A549 (cell line): ENCODE measurements at regions not wholly inside any gene's neighbourhood (a gene's known extent, or its start where the extent isn't known, plus 50 kb on each side); places are given as distances from the start of the nearest gene placed in this dataset.

Experiments used
- ATAC-seq, 2 experiments: fragments of 200-7000 bp in 1 of 2; fragments of >200 bp in 1 of 2; cut with Nextera tagmentation in 1 of 2; cut with Tn5 transposase in 1 of 2; 3 replicates each; pipeline versions ENCODE4 v1.8.0 to v1.9.1; 2018 to 2020; ENCODE audit warnings: mild to moderate bottlenecking in 1 of 2, moderate library complexity in 1 of 2
- CTCF ChIA-PET: fragments of 300-600 bp; sonication (Branson Sonifier 250); formaldehyde crosslinking; extraction: SDS; loops from one replicate; lab custom pipeline; 2021; ENCODE audit warnings: antibody characterized with exemption, inconsistent platforms; lab: Yijun Ruan, JAX
- POLR2A ChIA-PET: fragments of 350-600 bp; formaldehyde crosslinking; extraction: SDS; loops from one replicate; lab custom pipeline; 2021; ENCODE audit warnings: antibody characterized with exemption, inconsistent platforms; lab: Yijun Ruan, JAX
- DNase-seq, 2 experiments: peaks; one replicate each; pipeline versions ENCODE4 v3.0.0 to v3.0.0-alpha.2; 2011 to 2016; ENCODE audit warnings: low read depth in 1 of 2, low spot score in 1 of 2
- FAIRE-seq: peaks from 2 replicates; lab custom pipeline; 2011; peaks lifted over from hg19 to GRCh38; lab: Jason Lieb, UNC
- H3K27ac ChIP-seq, 2 experiments: fragments of >200 bp; sonication (Bioruptor Twin); formaldehyde crosslinking; 3 replicates each; pipeline ENCODE4 v1.5.1; 2016 to 2017
- H3K4me1 ChIP-seq: fragments of >200 bp; sonication (Bioruptor Twin); formaldehyde crosslinking; 3 replicates; pipeline ENCODE4 v1.6.1; 2016
- H3K4me2 ChIP-seq: fragments of >200 bp; sonication (Bioruptor Twin); formaldehyde crosslinking; 3 replicates; pipeline ENCODE4 v1.6.1; 2016
- H3K4me3 ChIP-seq: fragments of >200 bp; sonication (Bioruptor Twin); formaldehyde crosslinking; 3 replicates; pipeline ENCODE4 v1.5.1; 2016
- H3K9me3 ChIP-seq: fragments of >200 bp; sonication (Bioruptor Twin); formaldehyde crosslinking; 3 replicates; pipeline ENCODE4 v1.6.1; 2016
- ATOH8 ChIP-seq: fragments of 250-450 bp; sonication (Bioruptor Pico); IDR thresholded peaks from 2 replicates; pipeline ENCODE4 v1.5.0; 2020; ENCODE audit warnings: low read depth, mild to moderate bottlenecking, moderate library complexity
- CBX8 ChIP-seq: fragments of 200-600 bp; sonication (generic); IDR thresholded peaks from 2 replicates; pipeline ENCODE4 v1.6.1; 2016
- CHD4 ChIP-seq: fragments of 200-600 bp; sonication (generic); IDR thresholded peaks from 2 replicates; pipeline ENCODE4 v1.6.1; 2016; ENCODE audit warnings: antibody characterized with exemption, mild to moderate bottlenecking, borderline replicate concordance
- EHMT2 ChIP-seq: fragments of 200-600 bp; sonication (generic); IDR thresholded peaks from 2 replicates; pipeline ENCODE4 v1.6.1; 2016; ENCODE audit warnings: antibody characterized with exemption, low read depth, mild to moderate bottlenecking, moderate library complexity
- ELK1 ChIP-seq: fragments of 150-350 bp; IDR thresholded peaks from 2 replicates; pipeline ENCODE4 v1.6.1; 2014; ENCODE audit warnings: low read depth, mild to moderate bottlenecking, low read length
- EP300 ChIP-seq, 2 experiments: fragments of >200 bp; sonication (Bioruptor Twin); formaldehyde crosslinking; IDR thresholded peaks; 2 replicates in 1 of 2; 3 replicates in 1 of 2; pipeline ENCODE4 v1.6.1; 2016 to 2017
- GATA3 ChIP-seq: IDR thresholded peaks from 2 replicates; pipeline ENCODE4 v1.6.1; 2012; ENCODE audit warnings: borderline replicate concordance
- HDAC2 ChIP-seq: fragments of 200-600 bp; sonication (generic); IDR thresholded peaks from 2 replicates; pipeline ENCODE4 v1.6.1; 2016
- HES2 ChIP-seq: fragments of >200 bp; sonication (Bioruptor Twin); formaldehyde crosslinking; IDR thresholded peaks from 2 replicates; pipeline ENCODE4 v1.6.1; 2016
- HEYL ChIP-seq: fragments of 250-450 bp; sonication (Bioruptor Pico); IDR thresholded peaks from 2 replicates; pipeline ENCODE4 v1.8.0; 2021; ENCODE audit warnings: mild to moderate bottlenecking, moderate library complexity
- HMGXB4 ChIP-seq: fragments of 250-450 bp; sonication (Bioruptor Pico); IDR thresholded peaks from 2 replicates; pipeline ENCODE4 v1.5.0; 2021; ENCODE audit warnings: mild to moderate bottlenecking, moderate library complexity, borderline replicate concordance
- HOXB13 ChIP-seq: fragments of 250-450 bp; sonication (Bioruptor Pico); IDR thresholded peaks from 2 replicates; pipeline ENCODE4 v1.5.0; 2020; ENCODE audit warnings: low read depth, mild to moderate bottlenecking, moderate library complexity
- JUN ChIP-seq, 2 experiments: fragments of >200 bp; sonication (Bioruptor Twin); formaldehyde crosslinking; IDR thresholded peaks; 2 replicates in 1 of 2; 3 replicates in 1 of 2; pipeline ENCODE4 v1.6.1; 2016 to 2017
- KDM5A ChIP-seq: fragments of 200-600 bp; sonication (generic); IDR thresholded peaks from 2 replicates; pipeline ENCODE4 v1.6.1; 2016; ENCODE audit warnings: antibody characterized with exemption, mild to moderate bottlenecking
- MAFK ChIP-seq: fragments of 450-650 bp; IDR thresholded peaks from 2 replicates; pipeline ENCODE4 v1.6.1; 2014; ENCODE audit not compliant: partially characterized antibody
- NFE2L2 ChIP-seq: fragments of 150-350 bp; conservative IDR thresholded peaks from 2 replicates; pipeline ENCODE4 v1.6.1; 2014; ENCODE audit warnings: low read length
- NR3C1 ChIP-seq: fragments of >200 bp; sonication (Bioruptor Twin); formaldehyde crosslinking; IDR thresholded peaks from 3 replicates; pipeline ENCODE4 v1.6.1; 2017
- PHF8 ChIP-seq: fragments of 200-600 bp; sonication (generic); IDR thresholded peaks from 2 replicates; pipeline ENCODE4 v1.6.1; 2016; ENCODE audit warnings: low read depth, mild to moderate bottlenecking, antibody characterized with exemption, moderate library complexity, borderline replicate concordance
- POLR2AphosphoS2 ChIP-seq: conservative IDR thresholded peaks from 2 replicates; pipeline ENCODE4 v1.6.1; 2012; ENCODE audit warnings: low read length, improper control_type of control experiment, inconsistent platforms
- RNF2 ChIP-seq: fragments of 200-600 bp; sonication (generic); IDR thresholded peaks from 2 replicates; pipeline ENCODE4 v1.6.1; 2016; ENCODE audit warnings: low read depth, mild to moderate bottlenecking, antibody characterized with exemption, moderate library complexity, borderline replicate concordance
- ZFP36 ChIP-seq: fragments of 450-650 bp; IDR thresholded peaks from 2 replicates; pipeline ENCODE4 v1.6.1; 2014; ENCODE audit warnings: borderline replicate concordance; ENCODE audit not compliant: partially characterized antibody
- ZSCAN20 ChIP-seq: fragments of 250-450 bp; sonication (Bioruptor Pico); IDR thresholded peaks from 2 replicates; pipeline ENCODE4 v1.8.0; 2022; ENCODE audit warnings: mild to moderate bottlenecking, moderate library complexity
- WGBS: methylation state at CpG from one replicate; pipeline ENCODE4 v1.1.6; 2017; ENCODE audit errors: missing lambda C conversion rate; 5-methylcytosine and 5-hydroxymethylcytosine counted together
- TF ChIP-seq, protein P1 (sequence below): fragments of 200-600 bp; sonication (generic); IDR thresholded peaks from 2 replicates; pipeline ENCODE4 v1.6.1; 2016; ENCODE audit warnings: antibody characterized with exemption, mild to moderate bottlenecking, moderate library complexity
- TF ChIP-seq, protein P2 (sequence below): fragments of 450-650 bp; IDR thresholded peaks from 2 replicates; pipeline ENCODE4 v1.6.1; 2014; ENCODE audit warnings: antibody characterized with exemption

DNA sequence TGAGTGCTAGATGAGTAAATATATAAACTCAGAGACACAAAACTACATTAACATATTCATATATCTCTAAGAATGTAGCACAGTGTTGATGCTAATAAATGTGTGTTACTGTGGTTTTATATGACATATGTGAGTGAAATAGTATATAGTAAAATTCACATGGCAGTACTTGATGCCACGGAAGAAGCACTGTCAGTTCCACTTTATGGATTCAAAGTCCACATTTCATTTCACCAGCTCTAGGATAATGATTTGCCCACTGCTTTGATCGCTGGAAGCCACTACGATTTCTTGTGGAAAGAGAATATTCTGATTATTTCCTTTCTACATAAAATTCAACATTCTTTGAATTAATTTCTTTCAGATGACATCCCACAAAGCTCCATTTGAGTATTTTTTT, 181.2 kb downstream of the GBA3 start:
- FAIRE-seq (no peak), DNase-seq (no peak), ATAC-seq (no peak)
- H3K4me1 ChIP-seq = no peaks in the 10 kb centered on the region
- no peak overlapping the region for H3K4me2 ChIP-seq
- 23% methylated on average over 3 of the region's 3 CpGs for whole genome bisulfite sequencing
- TF ChIP-seq EHMT2 (no peak), PHF8 (no peak), HDAC2 (no peak), CHD4 (no peak), ATOH8 (no peak), NFE2L2 (no peak), JUN (IDR thresholded peaks at IDR 0.05) (no peak), EP300 (IDR thresholded peaks at IDR 0.05) (no peak), NR3C1 (no peak), CBX8 (no peak), GATA3 (no peak), ELK1 (no peak), RNF2 (no peak), POLR2AphosphoS2 (no peak)
- TF ChIP-seq, protein P1, sequence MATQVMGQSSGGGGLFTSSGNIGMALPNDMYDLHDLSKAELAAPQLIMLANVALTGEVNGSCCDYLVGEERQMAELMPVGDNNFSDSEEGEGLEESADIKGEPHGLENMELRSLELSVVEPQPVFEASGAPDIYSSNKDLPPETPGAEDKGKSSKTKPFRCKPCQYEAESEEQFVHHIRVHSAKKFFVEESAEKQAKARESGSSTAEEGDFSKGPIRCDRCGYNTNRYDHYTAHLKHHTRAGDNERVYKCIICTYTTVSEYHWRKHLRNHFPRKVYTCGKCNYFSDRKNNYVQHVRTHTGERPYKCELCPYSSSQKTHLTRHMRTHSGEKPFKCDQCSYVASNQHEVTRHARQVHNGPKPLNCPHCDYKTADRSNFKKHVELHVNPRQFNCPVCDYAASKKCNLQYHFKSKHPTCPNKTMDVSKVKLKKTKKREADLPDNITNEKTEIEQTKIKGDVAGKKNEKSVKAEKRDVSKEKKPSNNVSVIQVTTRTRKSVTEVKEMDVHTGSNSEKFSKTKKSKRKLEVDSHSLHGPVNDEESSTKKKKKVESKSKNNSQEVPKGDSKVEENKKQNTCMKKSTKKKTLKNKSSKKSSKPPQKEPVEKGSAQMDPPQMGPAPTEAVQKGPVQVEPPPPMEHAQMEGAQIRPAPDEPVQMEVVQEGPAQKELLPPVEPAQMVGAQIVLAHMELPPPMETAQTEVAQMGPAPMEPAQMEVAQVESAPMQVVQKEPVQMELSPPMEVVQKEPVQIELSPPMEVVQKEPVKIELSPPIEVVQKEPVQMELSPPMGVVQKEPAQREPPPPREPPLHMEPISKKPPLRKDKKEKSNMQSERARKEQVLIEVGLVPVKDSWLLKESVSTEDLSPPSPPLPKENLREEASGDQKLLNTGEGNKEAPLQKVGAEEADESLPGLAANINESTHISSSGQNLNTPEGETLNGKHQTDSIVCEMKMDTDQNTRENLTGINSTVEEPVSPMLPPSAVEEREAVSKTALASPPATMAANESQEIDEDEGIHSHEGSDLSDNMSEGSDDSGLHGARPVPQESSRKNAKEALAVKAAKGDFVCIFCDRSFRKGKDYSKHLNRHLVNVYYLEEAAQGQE = no peak
- CTCF ChIA-PET = no interaction called here
- H3K4me3 ChIP-seq = no peak overlapping the region
- no peak overlapping the region for H3K27ac ChIP-seq
- H3K9me3 ChIP-seq = no peaks in the 10 kb centered on the region
- POLR2A ChIA-PET = no interaction called here

DNA sequence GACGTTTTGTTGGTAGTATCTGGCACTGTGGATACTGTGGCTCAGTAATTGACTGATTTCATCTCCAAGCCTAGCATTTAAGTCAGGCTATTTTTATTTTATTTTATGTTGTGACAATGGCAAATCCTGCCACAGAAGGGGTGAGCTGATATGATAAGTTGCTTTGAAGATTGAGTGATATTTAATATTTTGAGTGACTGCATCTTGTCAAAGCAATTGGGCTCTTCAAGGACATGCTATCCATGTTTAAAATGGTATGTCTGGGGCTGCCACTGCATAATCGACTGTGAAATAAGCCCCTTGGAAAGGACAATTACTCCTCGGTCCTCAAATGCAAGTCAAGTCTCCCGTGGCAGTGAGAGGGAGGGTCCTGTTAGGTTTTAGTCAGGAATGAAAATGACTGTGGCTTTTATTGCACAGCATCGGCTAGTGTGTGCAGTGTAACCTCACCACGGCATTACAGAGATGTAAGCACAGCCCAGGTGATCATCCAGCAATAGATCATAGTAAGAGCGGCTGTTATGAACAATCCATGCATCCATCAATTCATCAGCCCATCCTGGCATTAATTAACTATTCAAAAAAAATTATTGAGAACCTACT, 178.2 kb downstream of the GBA3 start:
- 12% methylated on average over 6 of the region's 7 CpGs for WGBS
- POLR2A ChIA-PET = no interaction called here
- TF ChIP-seq, protein P2, sequence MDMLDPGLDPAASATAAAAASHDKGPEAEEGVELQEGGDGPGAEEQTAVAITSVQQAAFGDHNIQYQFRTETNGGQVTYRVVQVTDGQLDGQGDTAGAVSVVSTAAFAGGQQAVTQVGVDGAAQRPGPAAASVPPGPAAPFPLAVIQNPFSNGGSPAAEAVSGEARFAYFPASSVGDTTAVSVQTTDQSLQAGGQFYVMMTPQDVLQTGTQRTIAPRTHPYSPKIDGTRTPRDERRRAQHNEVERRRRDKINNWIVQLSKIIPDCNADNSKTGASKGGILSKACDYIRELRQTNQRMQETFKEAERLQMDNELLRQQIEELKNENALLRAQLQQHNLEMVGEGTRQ = no peak
- no peak for TF ChIP-seq ZSCAN20
- no peak for TF ChIP-seq KDM5A
- TF ChIP-seq MAFK = no peak
- TF ChIP-seq NR3C1 = no peak
- no peak for TF ChIP-seq HDAC2
- no peak for TF ChIP-seq EHMT2
- TF ChIP-seq HEYL (CRISPR knock-in tag) = no peak
- no peak for TF ChIP-seq ZFP36
- TF ChIP-seq HES2 = no peak
- no peak for TF ChIP-seq CBX8
- TF ChIP-seq HOXB13 = no peak
- no peak for TF ChIP-seq HMGXB4 (CRISPR knock-in tag)
- FAIRE-seq (no peak), DNase-seq (no peak), ATAC-seq (no peak)
- no peaks in the 10 kb centered on the region for H3K4me1 ChIP-seq
- H3K9me3 ChIP-seq = no peaks in the 10 kb centered on the region
- H3K4me3 ChIP-seq = no peak overlapping the region
- CTCF ChIA-PET = no interaction called here
- no peak overlapping the region for H3K4me2 ChIP-seq
- H3K27ac ChIP-seq = no peak overlapping the region
